Small intestine (tissue), 7 donors: ENCODE measurements at regions not wholly inside any gene's neighbourhood (a gene's known extent, or its start where the extent isn't known, plus 50 kb on each side); places are given as distances from the start of the nearest gene placed in this dataset.

Experiments used
- DNase-seq, 2 donors: peaks; one replicate each; pipeline versions ENCODE4 v3.0.0 to v3.0.0-alpha.2; 2013
- FAIRE-seq: peaks from 2 replicates; lab custom pipeline; 2012; peaks lifted over from hg19 to GRCh38; lab: Jason Lieb, UNC
- H3K27ac ChIP-seq, 3 donors: one replicate each; pipeline ENCODE4 v1.5.1; 2013; ENCODE audit warnings: low read length in 2 of 3, mild to moderate bottlenecking in 2 of 3, control low read depth in 1 of 3, inconsistent platforms in 1 of 3, low read depth in 1 of 3, moderate library complexity in 1 of 3
- H3K27me3 ChIP-seq, 3 donors: one replicate each; pipeline ENCODE4 v1.6.1; 2013; ENCODE audit warnings: low read length in 3 of 3, inconsistent platforms in 1 of 3; ENCODE audit not compliant: control insufficient read depth in 3 of 3, insufficient read depth in 3 of 3
- H3K36me3 ChIP-seq, 3 donors: one replicate each; pipeline ENCODE4 v1.6.1; 2013; ENCODE audit warnings: low read length in 3 of 3, inconsistent platforms in 1 of 3, low read depth in 1 of 3, mild to moderate bottlenecking in 1 of 3, moderate library complexity in 1 of 3; ENCODE audit not compliant: control insufficient read depth in 3 of 3, insufficient read depth in 2 of 3
- H3K4me1 ChIP-seq, 3 donors: one replicate each; pipeline ENCODE4 v1.6.1; 2013; ENCODE audit warnings: low read length in 2 of 3, inconsistent platforms in 1 of 3, low read depth in 1 of 3, mild to moderate bottlenecking in 1 of 3, moderate library complexity in 1 of 3; ENCODE audit not compliant: control insufficient read depth in 3 of 3, insufficient read depth in 2 of 3
- H3K4me3 ChIP-seq, 3 donors: one replicate each; pipeline ENCODE4 v1.5.1; 2013; ENCODE audit warnings: low read length in 3 of 3, control low read depth in 1 of 3, inconsistent platforms in 1 of 3, low read depth in 1 of 3, mild to moderate bottlenecking in 1 of 3, moderate library complexity in 1 of 3
- H3K9me3 ChIP-seq, 2 donors: one replicate each; pipeline ENCODE4 v1.6.1; 2013; ENCODE audit warnings: low read depth in 1 of 2, low read length in 1 of 2; ENCODE audit not compliant: control insufficient read depth in 2 of 2, insufficient read depth in 1 of 2
- WGBS, 3 donors: extraction: QIAGEN DNeasy Blood & Tissue Kit; methylation state at CpG; one replicate each; pipeline ENCODE4 v1.1.7; 2013; 5-methylcytosine and 5-hydroxymethylcytosine counted together
- donor health status: healthy with polysubstance abuse.
- donor health status: control.
- donor health status: control.
- donor health status: Bipolar disorder and iron deficiency.
- donor health status: healthy.

DNA sequence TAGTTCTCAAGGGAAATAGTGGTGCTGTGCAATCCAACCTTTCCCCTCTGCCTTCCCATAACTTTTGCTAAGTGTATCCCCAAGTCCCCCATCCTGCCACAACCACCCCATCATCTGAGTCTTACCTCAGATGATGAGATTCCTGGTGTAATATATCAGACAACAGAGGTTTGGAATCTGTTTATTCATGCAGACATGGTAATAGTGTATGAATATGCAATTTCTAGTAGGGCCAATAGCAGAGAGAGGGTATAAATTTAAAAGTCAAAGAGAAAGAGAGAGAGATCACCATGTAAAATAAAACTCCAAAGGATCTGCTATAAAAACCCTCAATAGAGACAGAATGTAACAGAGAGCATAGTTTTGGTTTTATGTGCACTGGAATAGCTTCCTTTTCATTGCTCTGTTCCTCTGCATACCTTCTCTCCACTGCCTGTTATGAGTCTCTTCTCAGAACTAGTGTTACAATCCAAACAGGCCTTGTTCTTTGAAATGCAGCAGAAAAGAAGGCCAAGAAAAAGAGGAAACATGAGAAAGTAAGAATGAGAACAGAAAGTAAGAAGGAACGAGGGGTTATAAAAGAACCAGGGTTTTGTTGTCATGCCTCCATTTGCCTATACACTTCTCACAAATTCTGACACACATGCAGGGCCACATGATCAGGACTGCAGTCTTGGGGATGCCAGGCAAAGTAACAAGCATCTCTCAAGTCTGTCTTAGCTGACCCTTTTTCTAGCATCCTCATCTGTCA lies 278.0 kb downstream of the CETN3 start:
- WGBS, 3 donors, result 17 to 40% (median 19%) methylated on average over 1 of the region's 1 CpG
- Histone ChIP-seq H3K9me3 (no peaks in the 10 kb centered on the region), H3K27ac (no peak overlapping the region), H3K4me1 (no peaks in the 10 kb centered on the region), H3K4me3 (no peak overlapping the region), H3K27me3 (no peaks in the 10 kb centered on the region), H3K36me3 (no peaks in the 10 kb centered on the region)
- FAIRE-seq (no peak), DNase-seq (no peak)

DNA sequence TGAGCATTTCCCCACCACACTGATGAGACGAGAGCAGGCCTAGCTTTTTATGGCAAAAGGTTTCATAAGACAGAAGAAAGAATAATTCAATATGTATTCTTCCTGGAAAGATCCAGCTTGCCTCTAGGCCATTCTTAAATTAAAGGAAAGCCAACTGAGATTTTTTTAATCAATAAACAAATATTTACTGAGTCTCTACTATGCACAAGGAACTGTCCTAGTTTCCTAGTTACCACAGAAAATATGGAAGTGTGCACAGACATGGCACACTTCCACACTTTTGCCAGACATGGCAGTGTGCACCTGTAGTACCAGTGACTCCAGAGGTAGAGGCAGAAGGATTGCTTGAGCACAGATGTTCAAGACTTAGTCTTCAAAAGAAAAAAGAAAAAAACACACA lies 281.0 kb downstream of the CETN3 start:
- no peak for FAIRE-seq
- WGBS, 3 donors, result 82 to 88% (median 84%) methylated on average over 1 of the region's 1 CpG

DNA sequence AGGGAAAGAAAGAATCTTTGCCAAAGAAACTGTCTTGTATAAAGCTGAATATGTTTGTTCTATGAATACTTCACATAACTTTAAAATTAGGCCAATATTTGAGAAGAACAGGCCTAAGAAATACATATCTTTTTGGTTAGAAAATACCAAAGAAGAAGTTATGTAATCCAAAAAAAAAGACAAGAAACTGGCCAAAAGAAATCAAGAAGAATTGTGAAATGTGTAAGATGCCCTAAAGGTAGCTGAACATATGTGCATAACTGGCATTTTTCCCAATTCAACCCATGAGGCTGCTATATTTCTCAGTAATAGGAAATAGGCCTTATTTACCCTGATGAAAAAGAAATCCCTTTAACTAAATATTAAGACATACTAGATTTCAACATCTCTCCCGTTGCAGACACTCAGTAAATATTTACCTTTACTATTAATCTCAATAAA lies 290.0 kb downstream of the CETN3 start:
- no peak for DNase-seq
- Histone ChIP-seq H3K9me3 (no peaks in the 10 kb centered on the region), H3K27me3 (no peaks in the 10 kb centered on the region), H3K36me3 (no peaks in the 10 kb centered on the region), H3K4me3 (no peak overlapping the region), H3K27ac (no peak overlapping the region), H3K4me1 (no peaks in the 10 kb centered on the region)
- no peak for FAIRE-seq
- WGBS, 3 donors, result 7 to 18% (median 14%) methylated on average over 1 of the region's 1 CpG

More for the DNA sequence above, 281.0 kb downstream of the CETN3 start:
- Histone ChIP-seq H3K27me3 (no peaks in the 10 kb centered on the region), H3K27ac (no peak overlapping the region), H3K36me3 (no peaks in the 10 kb centered on the region), H3K9me3 (no peaks in the 10 kb centered on the region), H3K4me3 (no peak overlapping the region), H3K4me1 (no peaks in the 10 kb centered on the region)
- no peak for DNase-seq

DNA sequence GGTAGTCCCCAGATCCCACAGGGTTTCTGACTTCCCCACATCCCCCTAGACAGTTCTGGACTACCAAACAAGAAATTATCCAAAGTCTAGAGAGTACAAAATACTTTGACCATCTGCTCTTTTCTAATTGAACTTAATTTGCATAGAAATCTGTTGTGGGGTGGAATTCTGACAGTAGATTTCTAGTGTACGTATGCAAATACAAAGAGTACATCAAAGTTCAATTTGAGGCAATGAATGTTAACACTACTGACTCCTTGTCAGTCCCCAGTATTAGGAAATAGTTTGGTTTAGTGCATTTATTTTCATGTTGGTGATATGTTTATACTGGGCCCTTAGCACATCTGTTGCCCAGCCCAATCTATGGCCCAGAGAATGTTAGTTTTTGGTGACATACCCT lies 292.6 kb downstream of the CETN3 start:
- Histone ChIP-seq H3K4me3 (no peak overlapping the region), H3K36me3 (no peaks in the 10 kb centered on the region), H3K27me3 (no peaks in the 10 kb centered on the region), H3K9me3 (no peaks in the 10 kb centered on the region), H3K27ac (no peak overlapping the region), H3K4me1 (no peaks in the 10 kb centered on the region)
- 74 to 97% (median 83%) methylated on average over 1 of the region's 1 CpG for WGBS, 3 donors
- FAIRE-seq (no peak), DNase-seq (no peak)

DNA sequence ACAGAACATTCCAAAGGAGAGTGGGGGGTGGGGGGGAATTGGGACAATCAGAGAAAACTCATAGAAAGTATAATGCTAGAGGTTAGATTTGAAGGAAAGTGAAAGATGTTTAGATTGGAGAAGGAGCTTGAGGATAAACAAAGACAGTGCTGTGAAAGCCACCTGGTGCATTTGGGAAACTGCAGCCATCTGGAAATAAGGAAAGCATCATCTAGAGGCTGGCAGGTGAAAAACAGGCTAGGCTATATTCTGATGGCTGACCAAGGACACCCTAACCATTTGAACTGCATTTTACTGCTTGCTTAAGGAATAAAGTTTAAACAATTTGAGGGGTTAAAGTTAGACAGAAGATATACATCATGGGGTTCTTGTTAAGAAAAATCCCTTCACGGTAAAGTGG lies 296.4 kb downstream of the CETN3 start:
- WGBS, 3 donors, result 63 to 79% (median 67%) methylated on average over 1 of the region's 1 CpG
- DNase-seq (no peak), FAIRE-seq (no peak)
- no peaks in the 10 kb centered on the region for H3K9me3 ChIP-seq
- no peaks in the 10 kb centered on the region for H3K27me3 ChIP-seq
- H3K36me3 ChIP-seq, result no peaks in the 10 kb centered on the region
- H3K27ac ChIP-seq, result no peak overlapping the region
- no peak overlapping the region for H3K4me3 ChIP-seq
- H3K4me1 ChIP-seq, result no peaks in the 10 kb centered on the region

DNA sequence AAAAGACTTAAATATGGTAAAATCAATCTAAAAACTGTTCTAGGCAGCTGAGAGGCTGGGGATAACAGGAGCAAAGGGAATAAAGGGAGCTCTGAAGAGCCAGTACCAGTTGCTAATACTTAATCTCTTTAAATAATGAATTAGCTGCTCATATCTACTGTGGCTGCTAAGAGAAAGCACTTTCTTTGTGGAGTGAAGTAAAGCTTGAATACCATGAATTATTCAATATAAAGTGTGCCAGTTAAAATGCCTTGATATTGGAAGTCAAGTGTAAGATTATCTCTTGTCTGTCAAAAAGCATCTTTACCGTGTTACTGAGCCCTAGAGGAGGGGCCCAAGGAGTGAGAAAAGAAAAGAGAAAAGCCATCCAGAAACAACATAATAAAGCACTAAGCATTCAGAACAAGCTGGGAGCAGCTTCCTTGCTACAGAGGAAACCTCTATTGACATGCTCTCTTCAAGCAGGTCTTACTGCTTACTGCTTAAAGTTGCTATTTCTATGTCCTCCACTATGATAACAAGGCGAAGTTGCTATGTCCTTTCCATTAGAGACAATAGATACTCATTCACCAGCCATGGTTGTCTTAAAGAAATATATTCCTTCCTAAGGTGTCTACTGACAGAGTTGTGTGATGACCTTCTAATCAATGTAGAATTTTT lies 297.4 kb downstream of the CETN3 start:
- no peak overlapping the region for H3K4me3 ChIP-seq
- no peaks in the 10 kb centered on the region for H3K9me3 ChIP-seq
- H3K4me1 ChIP-seq, result no peaks in the 10 kb centered on the region
- H3K36me3 ChIP-seq, result no peaks in the 10 kb centered on the region
- WGBS, 3 donors, result 48 to 74% (median 54%) methylated on average over 2 of the region's 2 CpGs
- no peak for DNase-seq
- H3K27ac ChIP-seq, result no peak overlapping the region
- FAIRE-seq, result no peak
- H3K27me3 ChIP-seq, result no peaks in the 10 kb centered on the region

DNA sequence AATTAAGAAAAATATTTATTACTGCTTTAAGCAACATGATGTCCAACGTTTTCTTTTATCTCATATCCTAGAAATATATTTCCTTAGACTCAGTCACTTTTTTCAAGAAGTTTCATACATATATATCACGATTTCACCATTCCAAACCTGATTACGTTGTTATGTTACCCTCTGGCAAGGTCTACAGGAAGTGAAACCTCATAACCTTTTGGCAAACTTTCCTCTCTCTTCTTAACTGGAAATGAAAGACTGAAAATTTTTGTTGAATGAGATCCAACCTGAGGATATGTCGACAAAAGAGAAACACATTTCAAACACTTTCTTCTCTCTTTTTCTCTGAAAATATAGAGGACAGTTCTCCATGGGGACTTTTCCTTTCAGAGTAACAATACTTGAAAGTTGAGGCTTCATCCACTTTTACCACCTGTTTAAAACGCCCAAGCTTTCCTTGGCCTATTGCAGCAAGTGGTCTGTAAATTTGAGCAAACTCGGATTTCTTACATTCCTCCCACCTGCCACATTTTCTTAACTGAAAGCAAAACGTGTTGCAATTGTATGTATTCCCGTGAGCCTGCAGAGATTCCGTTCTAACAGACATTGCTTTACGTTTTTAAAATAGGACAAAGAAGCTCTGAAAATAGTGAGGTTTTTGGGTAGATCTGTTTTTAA lies 298.1 kb downstream of the CETN3 start:
- Histone ChIP-seq H3K27ac (no peak overlapping the region), H3K27me3 (no peaks in the 10 kb centered on the region), H3K9me3 (no peaks in the 10 kb centered on the region), H3K4me3 (no peak overlapping the region), H3K36me3 (no peaks in the 10 kb centered on the region), H3K4me1 (no peaks in the 10 kb centered on the region)
- FAIRE-seq, result no peak
- no peak for DNase-seq
- 50 to 61% (median 54%) methylated on average over 10 of the region's 10 CpGs for WGBS, 3 donors

DNA sequence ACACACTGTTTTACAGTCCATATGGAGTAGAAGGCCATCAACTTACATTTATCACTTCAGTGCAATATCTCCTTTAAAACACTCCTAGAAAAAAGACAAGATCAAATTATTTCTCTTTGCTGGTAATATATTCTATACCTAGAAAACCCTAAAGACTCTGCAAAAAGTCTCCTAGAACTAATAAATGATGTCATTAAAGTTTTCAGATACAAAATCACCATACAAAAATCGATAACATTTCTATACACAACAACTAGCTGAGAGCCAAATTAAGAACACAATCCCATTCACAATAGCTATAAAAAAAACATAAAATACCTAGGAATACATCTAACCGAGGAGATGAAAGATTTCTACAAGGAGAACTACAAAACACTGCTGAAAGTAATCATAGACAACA lies 300.3 kb downstream of the CETN3 start:
- WGBS, 3 donors, result 34 to 40% (median 35%) methylated on average over 2 of the region's 2 CpGs
- no peak for FAIRE-seq
- no peaks in the 10 kb centered on the region for H3K4me1 ChIP-seq
- no peak overlapping the region for H3K27ac ChIP-seq
- DNase-seq, result no peak
- H3K36me3 ChIP-seq, result no peaks in the 10 kb centered on the region
- H3K4me3 ChIP-seq, result no peak overlapping the region
- H3K9me3 ChIP-seq, result peaks cover 0 to 3% of the 10 kb centered on the region in 2 donors
- H3K27me3 ChIP-seq, result no peaks in the 10 kb centered on the region
